IMR-90 (cell line): ENCODE measurements at regions not wholly inside any gene's neighbourhood (a gene's known extent, or its start where the extent isn't known, plus 50 kb on each side); places are given as distances from the start of the nearest gene placed in this dataset.

Experiments
- CTCF ChIP-seq: conservative IDR thresholded peaks from 2 replicates; pipeline ENCODE4 v1.5.1; 2012; ENCODE audit warnings: mild to moderate bottlenecking, low read depth, low read length, improper control_type of control experiment
- POLR2A ChIP-seq: IDR thresholded peaks from 2 replicates; pipeline ENCODE4 v1.6.1; 2012; ENCODE audit warnings: mild to moderate bottlenecking, low read depth, low read length
- RAD21 ChIP-seq: IDR thresholded peaks from 2 replicates; pipeline ENCODE4 v1.6.1; 2012; ENCODE audit warnings: low read length, improper control_type of control experiment
- RFX5 ChIP-seq: IDR thresholded peaks from 2 replicates; pipeline ENCODE4 v1.8.0; 2012; ENCODE audit warnings: low read depth, mild to moderate bottlenecking, low read length, moderate library complexity
- SMC3 ChIP-seq: fragments of 150-350 bp; IDR thresholded peaks from 2 replicates; pipeline ENCODE4 v1.6.1; 2016; ENCODE audit warnings: low read depth, mild to moderate bottlenecking, antibody characterized with exemption, low read length, moderate library complexity

- TF ChIP-seq SMC3 (no peak), POLR2A (no peak), CTCF (no peak), RFX5 (no peak), RAD21 (no peak)
Measured at GRCh38 chr6:167477688-167478087, 152.8 kb downstream of the TTLL2 start.
